H1 (cell line): ENCODE measurements at regions not wholly inside any gene's neighbourhood (a gene's known extent, or its start where the extent isn't known, plus 50 kb on each side); places are given as distances from the start of the nearest gene placed in this dataset.

ENCODE experiments used
- CTCF ChIA-PET: fragments of 300-600 bp; sonication (Branson Sonifier 250); formaldehyde crosslinking; loops from one replicate; lab custom pipeline; 2021; ENCODE audit not compliant: partially characterized antibody; lab: Charles Lee
- POLR2A ChIA-PET: fragments of 300-600 bp; sonication (Branson Sonifier 250); formaldehyde crosslinking; loops from one replicate; lab custom pipeline; 2021; ENCODE audit warnings: inconsistent platforms; ENCODE audit not compliant: partially characterized antibody; lab: Charles Lee
- DNase-seq, 2 experiments: peaks; one replicate each; pipeline versions ENCODE4 v3.0.0 to v3.0.0-alpha.2; 2010 to 2022; ENCODE audit warnings: low spot score in 2 of 2, low read depth in 1 of 2, mixed read lengths in 1 of 2
- FAIRE-seq: peaks from 2 replicates; lab custom pipeline; 2011; peaks lifted over from hg19 to GRCh38; lab: Jason Lieb, UNC
- H2AFZ ChIP-seq: 2 replicates; pipeline ENCODE4 v1.8.1; 2012; ENCODE audit warnings: low read length, inconsistent platforms
- H2AK5ac ChIP-seq: 2 replicates; pipeline ENCODE4 v1.6.1; 2013; ENCODE audit warnings: low read depth, low read length
- H2BK120ac ChIP-seq: replicated peaks from 2 replicates; pipeline ENCODE3; 2013; ENCODE audit warnings: low read depth, low read length, inconsistent platforms
- H2BK12ac ChIP-seq: 2 replicates; pipeline ENCODE4 v1.6.1; 2013; ENCODE audit warnings: low read depth, low read length
- H2BK15ac ChIP-seq: 2 replicates; pipeline ENCODE4 v1.6.1; 2013; ENCODE audit warnings: low read length
- H2BK20ac ChIP-seq: 2 replicates; pipeline ENCODE4 v1.6.1; 2013; ENCODE audit warnings: low read length
- H2BK5ac ChIP-seq: 2 replicates; pipeline ENCODE4 v1.6.1; 2013; ENCODE audit warnings: low read depth, low read length
- H3K14ac ChIP-seq: 2 replicates; pipeline ENCODE4 v1.6.1; 2013; ENCODE audit warnings: inconsistent platforms; ENCODE audit not compliant: insufficient read length
- H3K18ac ChIP-seq: 2 replicates; pipeline ENCODE4 v1.6.1; 2013; ENCODE audit warnings: low read length; ENCODE audit errors: extremely low read depth
- H3K23ac ChIP-seq: 2 replicates; pipeline ENCODE4 v1.6.1; 2013; ENCODE audit warnings: inconsistent platforms; ENCODE audit not compliant: insufficient read length
- H3K23me2 ChIP-seq: 2 replicates; pipeline ENCODE4 v1.6.1; 2013; ENCODE audit warnings: low read depth, low read length
- H3K27ac ChIP-seq: 2 replicates; pipeline ENCODE4 v1.6.1; 2011; ENCODE audit warnings: low read depth, low read length, inconsistent platforms
- H3K27me3 ChIP-seq, 4 experiments: replicated peaks in 1 of 4; 1 replicate in 1 of 4; 2 replicates in 3 of 4; pipeline versions ENCODE4 v1.6.1 to v1.8.1; 2011 to 2013; ENCODE audit warnings: low read length in 3 of 4, mild to moderate bottlenecking in 3 of 4, inconsistent platforms in 2 of 4, mixed read lengths in 2 of 4, moderate library complexity in 1 of 4; ENCODE audit not compliant: control insufficient read depth in 3 of 4, insufficient read depth in 3 of 4; ENCODE audit errors: extremely low read depth in 1 of 4
- H3K36me3 ChIP-seq, 4 experiments: 2 replicates each; pipeline versions ENCODE4 v1.6.1 to v1.8.1; 2011 to 2013; ENCODE audit warnings: mild to moderate bottlenecking in 4 of 4, low read length in 3 of 4, moderate library complexity in 2 of 4, control low read depth in 1 of 4, inconsistent platforms in 1 of 4; ENCODE audit not compliant: insufficient read depth in 4 of 4, control insufficient read depth in 2 of 4
- H3K4ac ChIP-seq: replicated peaks from 2 replicates; pipeline ENCODE3; 2013; ENCODE audit warnings: low read length, low read depth, mixed read lengths, inconsistent platforms; ENCODE audit not compliant: insufficient read length
- H3K4me1 ChIP-seq, 4 experiments: replicated peaks in 1 of 4; 1 replicate in 1 of 4; 2 replicates in 3 of 4; pipeline versions ENCODE4 v1.6.1 to v1.8.1; 2011 to 2013; ENCODE audit warnings: low read length in 3 of 4, inconsistent platforms in 2 of 4, mixed read lengths in 1 of 4; ENCODE audit not compliant: insufficient read depth in 4 of 4, control insufficient read depth in 3 of 4
- H3K4me2 ChIP-seq, 2 experiments: 2 replicates each; pipeline versions ENCODE4 v1.6.1 to v1.8.1; 2011 to 2013; ENCODE audit warnings: low read depth in 2 of 2, low read length in 2 of 2, control low read depth in 1 of 2, inconsistent platforms in 1 of 2, mild to moderate bottlenecking in 1 of 2; ENCODE audit not compliant: insufficient read depth in 1 of 2
- H3K4me3 ChIP-seq, 4 experiments: fragments of 200-600, 300-600 bp in 1 of 4; sonication (generic), shearing (Covaris generic), sonication (Bioruptor Twin) in 1 of 4; 2 replicates each; pipeline versions ENCODE4 v1.5.1 to v1.8.1; 2011 to 2016; ENCODE audit warnings: low read length in 4 of 4, low read depth in 3 of 4, control low read depth in 2 of 4, inconsistent platforms in 2 of 4, mild to moderate bottlenecking in 2 of 4, mixed read lengths in 1 of 4, moderate library complexity in 1 of 4; ENCODE audit not compliant: insufficient read depth in 2 of 4; ENCODE audit errors: extremely low read depth in 1 of 4
- H3K56ac ChIP-seq: replicated peaks from 2 replicates; pipeline ENCODE3; 2013; ENCODE audit warnings: low read depth, mild to moderate bottlenecking, mixed read lengths, low read length, inconsistent platforms; ENCODE audit not compliant: insufficient read length
- H3K79me1 ChIP-seq: 2 replicates; pipeline ENCODE4 v1.6.1; 2013; ENCODE audit warnings: low read depth, low read length, control low read depth
- H3K79me2 ChIP-seq, 2 experiments: 2 replicates each; pipeline versions ENCODE4 v1.6.1 to v1.8.1; 2012 to 2013; ENCODE audit warnings: low read length in 2 of 2, mild to moderate bottlenecking in 2 of 2, inconsistent platforms in 1 of 2; ENCODE audit not compliant: insufficient read depth in 2 of 2, control insufficient read depth in 1 of 2
- H3K9ac ChIP-seq, 4 experiments: replicated peaks in 1 of 4; 1 replicate in 1 of 4; 2 replicates in 3 of 4; pipeline versions ENCODE4 v1.6.1 to v1.8.1; 2011 to 2013; ENCODE audit warnings: low read depth in 3 of 4, low read length in 3 of 4, control low read depth in 2 of 4, mild to moderate bottlenecking in 2 of 4, moderate library complexity in 2 of 4, inconsistent platforms in 1 of 4; ENCODE audit errors: extremely low read depth in 1 of 4
- H3K9me3 ChIP-seq, 2 experiments: 2 replicates each; pipeline versions ENCODE4 v1.6.1 to v1.8.1; 2012 to 2013; ENCODE audit warnings: mild to moderate bottlenecking in 2 of 2, moderate library complexity in 2 of 2, control low read depth in 1 of 2, inconsistent platforms in 1 of 2, low read depth in 1 of 2, low read length in 1 of 2, mixed read lengths in 1 of 2; ENCODE audit not compliant: insufficient read depth in 2 of 2
- H4K20me1 ChIP-seq, 2 experiments: replicated peaks in 1 of 2; 2 replicates each; pipeline versions ENCODE3 to v1.8.1; 2011 to 2013; ENCODE audit warnings: inconsistent platforms in 2 of 2, low read length in 2 of 2, mild to moderate bottlenecking in 1 of 2; ENCODE audit not compliant: insufficient read depth in 2 of 2, control insufficient read depth in 1 of 2
- H4K5ac ChIP-seq: 2 replicates; pipeline ENCODE4 v1.6.1; 2013; ENCODE audit warnings: low read length, low read depth, mixed read lengths, inconsistent platforms; ENCODE audit not compliant: insufficient read length
- H4K8ac ChIP-seq: 2 replicates; pipeline ENCODE4 v1.8.0; 2013; ENCODE audit warnings: mild to moderate bottlenecking, moderate library complexity, low read length, inconsistent platforms; ENCODE audit not compliant: insufficient read depth; ENCODE audit errors: extremely low read depth
- H4K91ac ChIP-seq: replicated peaks from 2 replicates; pipeline ENCODE3; 2013; ENCODE audit warnings: low read length, mixed read lengths, inconsistent platforms; ENCODE audit not compliant: insufficient read length
- RBBP5 ChIP-seq: IDR thresholded peaks from 2 replicates; pipeline ENCODE4 v1.7.1; 2012; ENCODE audit warnings: low read depth, mild to moderate bottlenecking, inconsistent platforms, low read length, moderate library complexity, borderline replicate concordance
- RNF2 ChIP-seq: fragments of 200-900, 300-1000 bp; sonication (generic); IDR thresholded peaks from 2 replicates; pipeline ENCODE4 v1.7.1; 2016; ENCODE audit warnings: borderline replicate concordance, low read depth, mild to moderate bottlenecking, antibody characterized with exemption, low read length; ENCODE audit not compliant: poor library complexity, severe bottlenecking; ENCODE audit errors: missing control alignments
- YY1 ChIP-seq: IDR thresholded peaks from 2 replicates; pipeline ENCODE4 v1.6.1; 2011; ENCODE audit warnings: low read depth, mild to moderate bottlenecking, low read length
- WGBS, 2 experiments: shearing (Covaris generic) in 1 of 2; methylation state at CpG; one replicate each; pipeline versions ENCODE4 v1.1.6 to v1.1.7; 2013 to 2015; ENCODE audit warnings: low lambda C conversion rate in 2 of 2, mixed read lengths in 2 of 2, inconsistent platforms in 1 of 2, low coverage in 1 of 2, missing lambda C conversion rate in 1 of 2; ENCODE audit not compliant: insufficient replicate concordance in 2 of 2, insufficient coverage in 1 of 2, insufficient read length in 1 of 2; ENCODE audit errors: extremely low coverage in 1 of 2, missing lambda C conversion rate in 1 of 2; 5-methylcytosine and 5-hydroxymethylcytosine counted together

GRCh38 chr4:138716559-138717335 lies 298.8 kb upstream of the NOCT start:
- H3K4me1 ChIP-seq = no peaks in the 10 kb centered on the region
- no peak overlapping the region for H2BK5ac ChIP-seq
- no peaks in the 10 kb centered on the region for H3K36me3 ChIP-seq
- H3K14ac ChIP-seq = no peak overlapping the region
- H2AK5ac ChIP-seq = no peak overlapping the region
- FAIRE-seq (no peak), DNase-seq (no peak)
- no peak overlapping the region for H3K18ac ChIP-seq
- TF ChIP-seq RNF2 = no peak
- TF ChIP-seq YY1 = no peak
- no peak for TF ChIP-seq RBBP5
- no peaks in the 10 kb centered on the region for H3K79me1 ChIP-seq
- POLR2A ChIA-PET = no interaction called here
- no peak overlapping the region for H2AFZ ChIP-seq
- no peak overlapping the region for H2BK20ac ChIP-seq
- no peak overlapping the region for H3K27ac ChIP-seq
- H3K23me2 ChIP-seq = no peaks in the 10 kb centered on the region
- H3K23ac ChIP-seq = no peak overlapping the region
- H3K4me2 ChIP-seq = no peak overlapping the region
- no peak overlapping the region for H3K9ac ChIP-seq
- no peak overlapping the region for H2BK15ac ChIP-seq
- H3K79me2 ChIP-seq = no peaks in the 10 kb centered on the region
- H3K27me3 ChIP-seq = no peaks in the 10 kb centered on the region
- no peak overlapping the region for H4K8ac ChIP-seq
- CTCF ChIA-PET = no interaction called here
- no peak overlapping the region for H3K4me3 ChIP-seq
- H3K4ac ChIP-seq = no peak overlapping the region
- H3K9me3 ChIP-seq = no peaks in the 10 kb centered on the region; a peak in 1 of 4 replicates
- H2BK120ac ChIP-seq = no peak overlapping the region
- H4K20me1 ChIP-seq = no peaks in the 10 kb centered on the region
- 89% methylated on average over 9 of the region's 9 CpGs; no CpG with 5 or more reads in 1 of the 2 experiments for WGBS, 2 experiments
- H2BK12ac ChIP-seq = no peak overlapping the region
- no peak overlapping the region for H3K56ac ChIP-seq
- H4K5ac ChIP-seq = no peak overlapping the region
- H4K91ac ChIP-seq = no peak overlapping the region
